Skeletal muscle cell (primary cell): ENCODE measurements at regions not wholly inside any gene's neighbourhood (a gene's known extent, or its start where the extent isn't known, plus 50 kb on each side); places are given as distances from the start of the nearest gene placed in this dataset.
"Not testable (repeated sequence)": the region's sequence is repeated elsewhere in the genome, so short reads cannot be mapped to it uniquely, and the experiment has no call there.

ENCODE experiments used
- DNase-seq: peaks from one replicate; pipeline ENCODE4 v3.0.0-alpha.2; 2010; ENCODE audit warnings: low read depth
- H3K4me3 ChIP-seq: 2 replicates; pipeline ENCODE4 v1.5.1; 2011; ENCODE audit warnings: low read depth, mild to moderate bottlenecking, control low read depth, low read length, moderate library complexity

DNA sequence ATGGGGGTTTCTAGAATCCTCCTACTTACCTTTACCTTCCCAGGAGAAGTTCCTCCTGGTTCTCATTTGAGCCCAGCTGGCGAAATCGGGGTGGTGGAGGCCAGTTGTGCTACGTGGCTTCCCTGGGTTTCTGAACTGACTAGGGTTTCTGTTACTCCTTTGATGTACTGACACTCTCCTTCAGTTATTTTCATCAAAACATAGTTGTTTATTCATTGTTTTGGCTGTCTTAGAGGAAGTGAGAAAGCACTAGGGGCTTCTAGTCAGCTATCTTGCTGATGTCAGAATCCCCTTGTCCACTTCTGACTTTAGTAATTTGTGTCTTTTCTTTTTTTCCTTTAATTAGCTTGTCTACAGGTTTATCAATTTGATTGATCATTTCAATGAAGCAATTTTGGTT is 332.2 kb upstream of the TANK start:
- DNase-seq: no peak
- no peak overlapping the region for H3K4me3 ChIP-seq

- H3K4me3 ChIP-seq, DNase-seq: not testable (repeated sequence)
These were observed 327.8 kb upstream of the TANK start for GRCh38 chr2:160832381-160832780.

DNA sequence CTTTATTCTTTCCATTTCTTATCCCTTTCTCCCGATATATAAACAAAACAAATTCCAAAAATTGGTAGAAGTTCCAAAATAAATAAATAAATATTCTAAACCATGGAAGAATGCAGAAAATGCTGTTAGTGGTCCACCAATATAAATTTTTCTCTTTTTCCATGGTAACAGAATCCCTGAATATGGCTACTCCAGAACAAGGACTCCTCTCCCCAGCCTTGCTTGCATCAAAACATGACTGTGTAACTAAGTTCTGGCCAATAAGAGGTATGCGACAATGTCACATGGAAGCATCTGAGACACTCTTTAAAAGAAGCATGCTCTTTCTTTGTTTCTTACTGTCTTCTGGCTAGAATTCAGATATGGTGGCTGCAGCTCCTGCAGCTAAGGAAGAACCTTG is 325.1 kb upstream of the TANK start:
- no peak overlapping the region for H3K4me3 ChIP-seq
- no peak for DNase-seq

DNA sequence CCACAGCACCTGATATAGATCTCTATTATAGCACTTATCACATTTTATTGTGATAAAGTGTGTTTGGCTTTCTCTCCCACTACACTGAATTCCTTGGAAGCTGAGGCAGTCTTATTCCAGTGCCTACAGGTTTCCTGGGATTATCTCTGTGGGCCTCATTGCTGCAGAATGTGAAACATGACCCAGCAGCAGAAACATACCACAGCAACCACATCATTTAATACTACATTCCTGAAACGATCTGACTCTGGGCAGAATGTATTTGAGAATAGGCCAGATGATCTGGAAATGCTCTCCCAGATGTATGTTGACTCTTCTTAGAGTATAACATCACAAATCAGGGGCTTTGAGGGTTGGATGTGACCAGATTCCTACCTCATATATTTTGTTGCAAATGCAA is 323.5 kb upstream of the TANK start:
- peak; percentile 85 for DNase-seq

GRCh38 chr2:160837416-160837815 is 322.8 kb upstream of the TANK start:
- no peak overlapping the region for H3K4me3 ChIP-seq
- no peak for DNase-seq

More for the DNA sequence above, 323.5 kb upstream of the TANK start:
- no peak overlapping the region for H3K4me3 ChIP-seq

- H3K4me3 ChIP-seq: no peak overlapping the region
- no peak for DNase-seq
These were observed 322.1 kb upstream of the TANK start for GRCh38 chr2:160838147-160838546.

DNA sequence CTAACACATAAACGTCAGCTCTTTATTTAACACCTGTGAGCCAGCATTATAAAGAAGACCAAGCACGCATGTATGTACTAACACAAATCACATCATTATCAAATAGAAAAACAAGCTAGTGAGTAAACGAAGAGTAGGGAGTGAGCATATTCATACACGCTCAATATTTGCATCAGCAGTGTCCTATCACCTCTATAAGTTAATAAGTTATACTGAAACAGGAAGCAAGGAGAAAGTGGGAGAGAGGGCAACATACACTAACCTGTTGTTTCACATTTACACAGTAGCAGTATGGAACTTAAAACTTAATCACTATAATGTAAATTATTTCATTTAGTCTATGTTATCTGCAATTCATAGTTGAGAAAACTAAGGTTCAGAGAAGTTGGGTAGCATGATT is 321.5 kb upstream of the TANK start:
- H3K4me3 ChIP-seq: no peak overlapping the region
- no peak for DNase-seq

GRCh38 chr2:160842286-160842685 is 317.9 kb upstream of the TANK start:
- no peak for DNase-seq

DNA sequence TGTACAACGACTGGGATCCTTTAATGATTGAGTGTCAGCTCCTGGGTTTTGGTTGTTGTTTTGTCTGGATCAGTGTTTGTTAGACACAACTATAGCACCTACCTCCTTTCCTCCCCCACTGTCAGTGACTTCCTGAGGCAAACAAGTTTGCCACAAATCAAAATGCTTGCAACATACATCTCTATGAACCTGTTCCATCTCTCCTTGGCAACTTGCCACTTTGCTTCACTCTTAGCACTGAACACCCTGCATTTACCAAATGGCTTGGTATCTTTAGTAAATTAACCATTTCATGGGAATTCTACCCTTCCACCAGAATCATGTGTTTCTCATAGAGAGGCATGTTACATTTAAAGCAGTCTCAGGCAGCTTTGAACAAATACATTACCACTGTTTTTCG is 301.1 kb upstream of the TANK start:
- no peak overlapping the region for H3K4me3 ChIP-seq
- no peak for DNase-seq

More at GRCh38 chr2:160842286-160842685, 317.9 kb upstream of the TANK start:
- H3K4me3 ChIP-seq: no peak overlapping the region

DNA sequence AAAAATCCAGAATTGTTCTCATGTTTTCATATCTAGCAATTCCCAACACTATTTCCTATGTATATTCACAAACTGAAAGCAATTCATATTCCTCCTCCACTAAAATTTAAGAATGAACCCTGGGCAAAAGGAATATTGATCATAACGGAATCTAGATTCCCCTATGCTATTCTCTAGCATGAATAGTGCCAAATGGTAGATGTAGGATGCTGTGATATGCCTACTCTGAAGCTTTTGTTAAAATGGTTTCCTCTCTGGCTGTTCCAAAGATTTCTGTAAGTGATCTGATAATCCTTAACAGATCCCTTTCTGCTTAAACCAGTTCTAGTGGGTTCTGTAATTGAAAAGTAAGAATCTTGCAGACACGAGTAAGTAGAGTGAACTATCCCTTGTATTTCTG is 298.0 kb upstream of the TANK start:
- DNase-seq: no peak
- no peak overlapping the region for H3K4me3 ChIP-seq

- no peak overlapping the region for H3K4me3 ChIP-seq
- no peak for DNase-seq
These were observed 291.3 kb upstream of the TANK start for GRCh38 chr2:160868891-160869290.

- H3K4me3 ChIP-seq: no peak overlapping the region
- peak; percentile 100 for DNase-seq
These were observed 290.8 kb upstream of the TANK start for GRCh38 chr2:160869411-160869810.

- no peak overlapping the region for H3K4me3 ChIP-seq
- DNase-seq: peak; percentile 54
These were observed 289.3 kb upstream of the TANK start for GRCh38 chr2:160870729-160871465.

- H3K4me3 ChIP-seq: no peak overlapping the region
- DNase-seq: no peak
These were observed 288.3 kb upstream of the TANK start for GRCh38 chr2:160871953-160872352.

GRCh38 chr2:160876029-160876428 is 284.2 kb upstream of the TANK start:
- no peak overlapping the region for H3K4me3 ChIP-seq
- DNase-seq: no peak

DNA sequence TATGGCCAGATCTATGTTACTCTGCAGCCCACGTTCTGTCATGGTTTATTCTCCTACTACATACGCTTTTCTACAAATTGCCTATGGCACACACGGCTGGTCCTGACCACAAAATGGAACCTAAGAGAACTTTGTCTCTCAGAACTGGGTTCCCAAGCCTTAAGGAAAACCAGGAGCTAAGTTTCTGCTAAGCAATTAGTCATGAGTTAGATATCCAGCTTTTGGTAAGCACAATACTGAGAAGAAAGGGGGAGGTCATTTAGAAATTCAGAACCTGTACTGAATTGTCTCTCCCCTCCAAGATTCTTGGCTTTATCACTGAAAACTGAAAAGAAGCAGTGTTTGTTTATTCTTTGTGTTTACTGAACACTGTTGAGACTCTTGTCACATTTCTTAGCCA is 283.5 kb upstream of the TANK start:
- H3K4me3 ChIP-seq: no peak overlapping the region
- no peak for DNase-seq

- H3K4me3 ChIP-seq: no peak overlapping the region
- DNase-seq: no peak
These were observed 281.6 kb upstream of the TANK start for GRCh38 chr2:160878618-160879017.

DNA sequence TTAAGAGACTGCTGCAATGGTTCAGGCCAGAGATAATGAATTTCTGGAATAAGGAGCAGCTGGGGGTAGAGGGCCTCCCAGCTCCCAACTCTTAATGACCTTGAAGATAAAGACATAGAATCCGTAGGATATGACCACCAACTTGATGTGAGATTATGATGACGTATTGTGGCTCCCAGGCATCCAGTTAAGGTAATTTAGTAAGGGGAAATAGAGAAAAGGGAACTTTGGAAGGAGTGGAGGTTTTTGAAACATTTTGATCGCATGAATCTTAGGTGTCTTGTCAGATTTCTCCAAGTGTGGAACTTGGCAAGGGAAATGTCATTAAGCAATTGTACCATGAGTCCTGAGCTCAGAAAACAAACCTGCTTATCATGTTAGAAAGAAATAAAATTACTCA is 277.3 kb upstream of the TANK start:
- no peak overlapping the region for H3K4me3 ChIP-seq
- DNase-seq: no peak

DNA sequence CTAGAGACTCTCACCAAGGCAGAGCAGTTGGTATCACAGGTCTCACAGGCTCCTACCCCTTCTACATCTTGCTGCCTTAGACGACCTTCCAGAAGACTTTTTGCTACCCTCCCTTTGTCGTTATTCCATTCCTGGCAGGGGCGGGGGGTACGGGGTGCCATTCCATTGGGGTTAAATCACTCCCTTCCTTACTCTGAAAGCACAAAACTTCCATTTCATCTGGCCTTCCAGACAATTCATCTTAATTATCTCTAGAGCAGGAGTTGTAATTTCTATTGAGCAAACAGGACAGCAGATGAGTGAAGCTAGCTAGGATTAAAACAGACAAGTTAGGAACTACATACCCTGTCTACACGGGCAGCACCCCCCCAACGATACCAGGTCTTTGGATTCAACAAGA is 276.2 kb upstream of the TANK start:
- no peak for DNase-seq
- no peak overlapping the region for H3K4me3 ChIP-seq

DNA sequence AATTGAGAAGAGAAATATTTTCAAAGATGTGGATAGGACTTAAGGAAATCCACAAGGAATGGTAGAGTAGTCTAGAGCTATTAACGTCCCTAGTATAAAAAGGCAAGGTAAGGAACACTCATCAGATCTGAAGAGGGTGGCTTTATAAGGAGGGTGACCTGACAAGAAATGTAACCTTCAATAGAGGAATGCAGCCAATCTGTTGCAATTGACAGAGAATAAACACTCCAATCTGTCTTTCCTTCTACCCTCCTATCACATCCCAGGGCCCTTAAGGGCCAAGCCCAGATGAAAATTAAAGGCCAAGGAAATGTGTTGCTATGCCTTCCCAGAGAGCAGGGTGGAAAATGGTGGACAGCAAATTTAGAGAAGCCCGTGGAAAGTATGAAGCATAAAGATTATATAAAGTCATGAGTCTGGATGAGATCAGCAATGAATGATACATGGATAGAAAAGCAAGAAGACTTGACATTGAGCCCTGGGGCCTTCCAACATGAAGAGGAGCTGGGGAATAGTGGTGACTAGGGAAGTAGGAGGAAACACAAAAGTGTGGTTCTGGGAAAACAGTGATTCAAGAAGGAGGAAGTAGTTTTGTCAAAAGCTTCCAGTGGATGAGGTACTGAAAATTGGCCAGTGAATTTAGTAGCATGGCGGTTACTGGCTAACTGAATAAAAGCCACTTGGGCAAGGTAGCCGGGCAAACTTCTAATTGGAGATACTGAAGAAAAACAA is 270.6 kb upstream of the TANK start:
- H3K4me3 ChIP-seq: no peak overlapping the region
- DNase-seq: no peak
